ENCODE measurements at regions not wholly inside any gene's neighbourhood (a gene's known extent, or its start where the extent isn't known, plus 50 kb on each side); places are given as distances from the start of the nearest gene placed in this dataset.
"Not testable (repeated sequence)": the region's sequence is repeated elsewhere in the genome, so short reads cannot be mapped to it uniquely, and the experiment has no call there.

GRCh38 chr4:66095065-66095464, 424.8 kb upstream of the EPHA5 start:
- no peak for DNase-seq

GRCh38 chr4:66094070-66094469, 423.8 kb upstream of the EPHA5 start:
- DNase-seq = no peak

DNA sequence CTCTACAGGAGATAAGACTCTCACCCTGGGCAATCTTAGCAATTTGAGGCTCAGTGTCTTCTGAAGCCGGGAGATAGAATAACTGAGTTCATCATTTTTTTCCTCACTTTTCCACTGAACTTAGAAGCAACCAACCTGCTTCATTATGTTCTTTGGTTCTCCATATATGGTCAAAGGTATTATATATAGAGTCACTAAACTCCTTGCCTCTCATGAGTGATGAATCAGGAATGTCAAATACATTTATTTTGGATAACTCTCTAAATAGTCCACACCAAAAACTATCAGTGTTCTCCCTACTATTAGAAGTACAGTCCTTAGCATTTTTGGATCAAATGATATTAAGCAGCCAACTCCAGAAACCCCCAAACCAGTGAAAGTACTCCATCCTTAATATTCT, 421.5 kb upstream of the EPHA5 start:
- DNase-seq = no peak

GRCh38 chr4:66073961-66074360, 403.7 kb upstream of the EPHA5 start:
- no peak for DNase-seq

GRCh38 chr4:66071911-66072310, 401.6 kb upstream of the EPHA5 start:
- no peak for DNase-seq

GRCh38 chr4:66062921-66063320, 392.6 kb upstream of the EPHA5 start:
- no peak for DNase-seq

- DNase-seq = no peak
Observed at GRCh38 chr4:66062044-66062443, 391.8 kb upstream of the EPHA5 start.

DNA sequence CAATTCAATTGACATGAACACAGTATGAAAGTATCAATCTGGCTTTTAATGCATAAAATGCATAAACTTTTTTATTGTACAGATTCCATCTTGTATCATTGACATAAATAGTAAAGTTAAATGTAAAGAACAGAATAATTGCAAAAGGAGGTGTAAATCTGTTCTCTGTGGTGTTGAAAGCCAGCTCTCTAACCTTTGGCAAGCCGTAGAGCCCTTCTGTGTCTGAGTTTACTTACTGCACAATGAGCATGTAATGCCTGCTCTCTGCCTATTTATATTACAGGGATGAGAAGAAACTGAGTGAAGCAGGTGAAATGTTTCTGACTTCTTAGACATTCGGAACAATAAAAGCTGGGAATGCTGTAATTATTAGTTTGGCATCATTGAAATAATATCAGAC, 389.3 kb upstream of the EPHA5 start:
- no peak for DNase-seq

GRCh38 chr4:66059136-66059535, 388.8 kb upstream of the EPHA5 start:
- DNase-seq = no peak

- no peak for DNase-seq
Observed at GRCh38 chr4:66055999-66056398, 385.7 kb upstream of the EPHA5 start.

DNA sequence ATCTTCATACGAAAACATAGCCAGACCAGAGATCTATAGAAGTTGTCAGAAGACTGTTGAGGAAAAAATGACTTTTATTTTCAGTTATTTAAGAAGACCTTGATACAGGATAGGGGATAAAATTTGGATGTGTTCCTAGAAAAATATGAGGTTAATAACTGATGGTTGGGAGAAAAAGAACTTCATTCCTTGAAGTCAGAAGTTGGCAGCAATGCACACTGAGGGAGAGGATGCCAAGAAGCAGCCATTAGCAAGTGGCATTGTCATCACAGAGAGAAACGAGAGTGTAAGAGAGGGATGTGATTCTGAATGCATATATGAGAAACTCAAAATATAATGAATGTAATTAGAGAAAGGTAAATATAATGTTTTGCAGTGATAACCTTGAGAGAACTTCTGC, 382.1 kb upstream of the EPHA5 start:
- no peak for DNase-seq

GRCh38 chr4:66048861-66049260, 378.6 kb upstream of the EPHA5 start:
- no peak for DNase-seq

GRCh38 chr4:66045913-66046312, 375.6 kb upstream of the EPHA5 start:
- DNase-seq = no peak

DNA sequence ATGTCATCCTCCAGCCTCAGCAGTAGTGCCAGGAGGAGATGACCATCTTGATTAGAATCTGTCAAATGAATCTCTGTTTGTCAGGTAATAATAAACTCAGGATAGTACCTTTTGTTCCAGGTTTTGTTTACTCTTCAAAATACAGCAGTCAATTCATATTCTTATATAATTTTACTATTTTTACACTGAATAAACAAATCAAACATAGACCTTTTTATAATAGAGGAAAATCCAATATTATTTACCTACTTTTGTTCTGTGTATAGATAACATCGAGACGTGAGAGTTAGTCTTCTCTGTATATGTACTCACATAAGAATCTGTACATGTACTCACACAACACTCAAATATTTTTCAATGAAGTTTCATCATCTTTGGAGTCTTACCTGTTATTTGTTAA, 365.4 kb upstream of the EPHA5 start:
- no peak for DNase-seq

DNA sequence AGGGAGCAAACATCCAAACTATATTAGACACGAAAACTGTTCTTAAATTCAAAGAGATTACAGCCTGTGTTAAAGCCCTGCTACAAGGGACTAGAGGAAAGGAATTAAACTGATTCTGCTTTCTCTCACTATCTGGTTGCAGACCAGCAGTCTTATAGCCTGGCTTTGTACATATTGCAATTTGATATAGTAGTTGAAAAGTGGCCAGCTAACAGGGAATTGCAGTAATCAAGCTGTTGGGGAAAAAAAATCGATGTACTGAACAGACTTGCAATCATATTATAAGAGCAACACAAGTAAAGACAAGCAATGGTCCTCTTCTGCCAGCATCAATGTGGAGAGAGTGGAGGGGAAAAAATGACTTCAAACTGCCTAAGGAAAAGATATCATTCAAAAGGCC, 364.4 kb upstream of the EPHA5 start:
- DNase-seq = no peak

GRCh38 chr4:66034262-66034661, 364.0 kb upstream of the EPHA5 start:
- no peak for DNase-seq

DNA sequence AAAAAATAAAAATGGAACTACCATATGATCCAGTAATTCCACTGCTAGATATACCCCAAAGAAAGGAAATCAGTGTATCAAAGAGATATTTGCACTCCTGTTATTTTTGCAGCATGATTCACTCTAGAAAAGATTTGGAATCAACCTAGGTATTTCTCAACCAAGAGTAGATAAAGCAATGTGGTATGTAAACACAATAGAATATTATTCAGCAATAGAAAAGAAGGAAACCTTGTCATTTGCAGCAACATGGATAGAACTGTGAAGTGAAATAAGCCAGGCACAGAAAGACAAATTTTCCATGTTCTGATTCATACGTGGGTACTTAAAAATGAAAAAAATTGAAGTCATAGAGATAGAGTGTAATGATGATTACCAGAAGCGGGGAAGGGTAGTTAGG, 362.3 kb upstream of the EPHA5 start:
- DNase-seq = no peak

DNA sequence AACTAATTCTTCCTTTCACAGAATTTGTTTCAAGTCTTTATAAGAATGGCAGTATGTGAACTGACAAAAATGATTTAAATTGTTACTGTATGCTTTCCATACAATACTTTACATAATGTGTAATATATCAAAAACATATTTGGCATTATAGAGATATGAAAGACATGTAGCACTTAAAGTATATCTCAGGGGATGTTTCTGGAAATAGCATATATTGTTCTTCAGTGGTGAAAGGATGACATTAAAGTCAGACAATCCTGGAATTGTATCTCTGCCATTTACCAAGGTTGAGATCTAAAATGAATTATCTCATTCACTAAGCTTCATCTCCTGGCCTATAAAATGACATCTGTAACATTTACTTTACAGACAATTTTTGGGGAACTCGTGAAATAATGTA, 358.4 kb upstream of the EPHA5 start:
- no peak for DNase-seq

- no peak for DNase-seq
Observed at GRCh38 chr4:66023061-66023460, 352.8 kb upstream of the EPHA5 start.

- no peak for DNase-seq
Observed at GRCh38 chr4:66017671-66018070, 347.4 kb upstream of the EPHA5 start.

GRCh38 chr4:66016240-66016639, 346.0 kb upstream of the EPHA5 start:
- no peak for DNase-seq

DNA sequence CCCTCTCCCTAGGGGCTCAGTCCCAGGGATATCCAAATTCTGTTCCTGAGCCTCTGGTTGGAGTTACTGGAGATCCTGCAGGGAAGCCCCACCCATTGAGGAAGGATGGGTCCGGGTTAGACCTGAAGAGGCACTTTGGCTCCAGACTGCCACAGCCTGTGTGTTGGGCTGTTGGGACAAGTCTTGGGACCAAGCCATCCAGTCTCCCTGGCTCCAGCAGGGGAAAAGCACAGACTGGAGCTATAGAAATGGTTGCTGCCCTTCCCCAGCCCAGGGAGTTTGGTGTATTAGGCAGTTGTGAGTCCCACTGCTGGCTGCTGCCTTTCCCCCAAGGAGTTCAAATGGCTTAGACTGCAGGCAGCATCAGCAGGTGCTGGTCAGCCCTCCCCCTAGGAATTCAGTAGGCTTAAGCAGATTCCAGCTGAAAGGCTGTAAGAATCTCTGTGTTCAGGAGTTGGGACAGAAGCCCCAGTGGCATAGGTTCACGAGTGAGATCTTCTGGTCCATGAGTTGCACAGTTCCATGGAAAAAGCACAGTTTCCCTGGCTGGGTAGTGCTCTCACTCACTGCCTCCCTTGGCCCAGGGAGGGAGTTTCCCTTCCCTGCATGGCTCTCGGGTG, 344.0 kb upstream of the EPHA5 start:
- no peak for DNase-seq

DNA sequence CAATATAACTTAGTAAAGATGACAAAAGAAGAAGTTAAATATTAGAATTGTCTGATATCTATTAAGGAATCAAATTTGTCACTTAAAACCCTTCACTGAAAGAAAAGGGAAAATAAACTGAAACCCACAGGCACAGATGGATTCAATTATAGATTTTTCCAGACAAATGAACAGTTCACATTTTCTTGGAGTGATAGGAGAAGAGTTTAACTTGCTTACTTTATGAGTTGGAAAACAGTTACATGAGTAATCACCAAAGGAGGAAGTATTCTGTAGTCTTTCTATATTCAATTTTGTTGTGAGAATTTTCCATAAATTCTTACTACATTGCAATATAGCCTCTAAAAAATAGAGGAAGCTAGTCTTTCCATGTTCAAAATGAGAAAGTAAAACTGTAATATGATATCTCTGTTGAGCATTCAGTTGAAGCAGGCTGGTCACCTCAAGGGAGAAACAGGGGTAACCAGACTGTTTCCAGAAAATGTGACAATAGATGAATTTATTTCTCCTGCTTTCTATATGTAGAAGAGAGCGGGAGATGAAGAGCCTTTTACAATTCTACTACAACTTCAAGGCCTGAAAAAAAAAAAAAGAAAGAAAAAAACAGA, 330.3 kb upstream of the EPHA5 start:
- DNase-seq = no peak

GRCh38 chr4:65999518-65999871, 329.2 kb upstream of the EPHA5 start:
- no peak for DNase-seq

DNA sequence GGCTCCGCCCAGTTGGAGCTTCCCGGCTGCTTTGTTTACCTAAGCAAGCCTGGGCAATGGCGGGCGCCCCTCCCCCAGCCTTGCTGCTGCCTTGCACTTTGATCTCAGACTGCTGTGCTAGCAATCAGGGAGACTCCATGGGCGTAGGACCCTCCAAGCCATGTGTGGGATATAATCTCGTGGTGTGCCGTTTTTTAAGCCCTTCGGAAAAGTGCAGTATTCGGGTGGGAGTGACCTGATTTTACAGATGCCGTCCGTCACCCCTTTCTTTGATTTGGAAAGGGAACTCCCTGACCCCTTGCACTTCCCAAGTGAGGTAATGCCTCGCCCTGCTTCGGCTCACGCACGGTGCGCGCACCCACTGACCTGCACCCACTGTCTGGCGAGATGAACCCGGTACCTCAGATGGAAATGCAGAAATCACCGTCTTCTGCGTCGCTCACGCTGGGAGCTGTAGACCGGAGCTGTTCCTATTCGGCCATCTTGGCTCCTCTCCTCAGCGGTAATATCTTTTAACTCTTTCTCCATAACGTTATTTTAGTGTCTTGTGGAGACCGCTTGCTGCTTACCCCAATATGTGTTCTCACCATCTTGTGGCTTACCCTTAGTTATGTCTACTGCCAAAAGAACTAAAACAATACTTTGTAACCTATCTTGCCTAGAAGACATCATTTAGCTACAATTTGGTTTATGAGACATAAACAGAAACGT, 328.7 kb upstream of the EPHA5 start:
- DNase-seq = not testable (repeated sequence)

Data from inflammatory macrophage treated with lipopolysaccharide for 4 hours (primary cell).